Dermis microvascular lymphatic vessel endothelial cell (primary cell): ENCODE measurements at regions not wholly inside any gene's neighbourhood (a gene's known extent, or its start where the extent isn't known, plus 50 kb on each side); places are given as distances from the start of the nearest gene placed in this dataset.
"Not testable (repeated sequence)": the region's sequence is repeated elsewhere in the genome, so short reads cannot be mapped to it uniquely, and the experiment has no call there.

Source experiments
- DNase-seq, 2 donors: peaks; one replicate each; pipeline versions ENCODE4 v3.0.0 to v3.0.0-alpha.2; 2010; ENCODE audit warnings: low read depth in 2 of 2

DNA sequence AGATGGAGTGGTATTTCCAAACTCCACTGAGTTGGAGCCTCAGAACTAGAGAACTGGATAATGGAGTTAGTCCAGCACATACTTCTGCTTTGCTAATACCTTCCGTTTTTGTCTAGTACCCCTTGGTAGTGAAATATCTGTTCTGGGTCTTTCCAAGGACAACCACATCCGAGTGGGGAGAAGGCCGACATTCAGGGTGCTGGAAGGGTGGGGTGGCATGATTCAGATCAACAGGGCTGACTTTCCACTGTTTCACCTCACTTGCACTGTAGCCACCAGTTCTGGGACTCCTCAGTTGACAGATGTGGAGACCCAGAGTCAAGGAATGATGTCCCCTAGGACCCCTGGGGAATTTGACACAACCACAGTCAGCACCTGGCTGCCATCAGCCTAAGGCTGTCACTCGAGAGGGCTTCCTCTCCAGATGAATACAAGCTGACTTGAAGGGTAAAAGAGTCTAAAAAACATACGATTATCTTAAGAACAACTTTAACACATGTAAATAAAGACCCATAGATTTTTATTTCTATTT lies 84.8 kb upstream of the HNF1B start:
- no peak for DNase-seq

- DNase-seq, result peak in 1 of 2 donors; percentile 52
Measured at GRCh38 chr17:37828651-37829124, 83.8 kb upstream of the HNF1B start.

- DNase-seq, result no peak
Measured at GRCh38 chr17:37827905-37828650, 83.2 kb upstream of the HNF1B start.

DNA sequence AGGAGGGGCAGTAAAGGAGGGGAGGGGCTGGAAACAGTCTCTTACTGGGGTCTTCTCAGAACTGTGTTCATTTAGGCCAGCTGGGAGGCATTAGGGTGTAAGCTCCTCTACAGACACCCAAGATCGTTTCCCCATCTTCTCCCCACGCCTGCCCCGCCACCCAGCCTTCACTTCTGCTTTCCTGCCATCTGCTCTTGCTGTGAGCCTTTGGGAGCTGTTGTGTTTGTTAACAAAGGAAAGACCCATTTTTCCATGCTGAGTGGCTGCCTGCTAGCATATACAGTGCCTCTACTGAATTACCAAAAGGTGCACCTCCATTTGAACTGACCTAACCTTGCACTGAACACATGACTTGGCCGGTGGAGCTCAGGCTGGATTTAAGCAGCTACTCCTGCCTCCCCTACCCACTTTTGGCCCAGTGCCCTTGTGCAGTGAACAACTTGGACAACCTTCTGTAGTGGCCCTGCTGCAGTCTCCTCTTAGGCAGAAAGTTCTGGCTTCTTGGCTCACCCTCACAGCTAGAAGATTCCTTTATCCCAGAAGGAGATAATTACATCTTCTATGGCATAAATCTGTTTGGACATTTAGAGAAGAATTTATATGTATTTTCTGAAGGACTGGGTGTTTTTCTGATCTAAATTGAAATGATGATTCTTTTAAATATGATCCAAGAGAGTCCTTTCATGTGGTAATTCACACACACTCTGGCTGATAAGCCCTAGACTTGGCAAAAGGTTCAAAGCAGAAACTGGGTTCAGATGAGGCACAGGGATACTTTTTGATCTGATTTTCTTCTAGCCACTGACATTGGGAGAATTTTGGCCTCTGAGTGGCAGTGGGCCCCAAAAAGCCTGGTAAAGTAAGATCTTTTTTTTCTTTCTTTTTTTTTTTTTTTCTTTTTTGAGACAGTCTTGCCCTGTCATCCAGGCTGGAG lies 81.9 kb upstream of the HNF1B start:
- no peak for DNase-seq

DNA sequence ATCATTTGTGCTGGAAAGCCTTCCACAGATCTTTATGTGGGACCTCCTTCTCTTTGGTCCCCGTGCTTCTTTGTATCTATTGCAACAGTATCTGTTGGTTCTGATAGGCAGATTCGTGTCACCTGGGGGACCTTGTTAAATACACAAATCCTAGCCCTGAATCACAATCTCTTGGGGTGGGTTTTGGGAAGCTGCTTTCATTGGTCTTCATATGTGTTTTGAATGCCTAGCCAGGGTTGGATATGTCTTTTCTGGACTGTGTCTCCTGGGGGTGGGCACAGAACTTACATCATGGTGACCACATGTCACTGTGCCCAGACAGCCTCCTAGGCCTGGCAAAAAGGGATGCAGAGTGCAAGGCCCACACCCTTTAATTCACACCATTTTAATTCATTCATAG lies 81.0 kb upstream of the HNF1B start:
- no peak for DNase-seq

DNA sequence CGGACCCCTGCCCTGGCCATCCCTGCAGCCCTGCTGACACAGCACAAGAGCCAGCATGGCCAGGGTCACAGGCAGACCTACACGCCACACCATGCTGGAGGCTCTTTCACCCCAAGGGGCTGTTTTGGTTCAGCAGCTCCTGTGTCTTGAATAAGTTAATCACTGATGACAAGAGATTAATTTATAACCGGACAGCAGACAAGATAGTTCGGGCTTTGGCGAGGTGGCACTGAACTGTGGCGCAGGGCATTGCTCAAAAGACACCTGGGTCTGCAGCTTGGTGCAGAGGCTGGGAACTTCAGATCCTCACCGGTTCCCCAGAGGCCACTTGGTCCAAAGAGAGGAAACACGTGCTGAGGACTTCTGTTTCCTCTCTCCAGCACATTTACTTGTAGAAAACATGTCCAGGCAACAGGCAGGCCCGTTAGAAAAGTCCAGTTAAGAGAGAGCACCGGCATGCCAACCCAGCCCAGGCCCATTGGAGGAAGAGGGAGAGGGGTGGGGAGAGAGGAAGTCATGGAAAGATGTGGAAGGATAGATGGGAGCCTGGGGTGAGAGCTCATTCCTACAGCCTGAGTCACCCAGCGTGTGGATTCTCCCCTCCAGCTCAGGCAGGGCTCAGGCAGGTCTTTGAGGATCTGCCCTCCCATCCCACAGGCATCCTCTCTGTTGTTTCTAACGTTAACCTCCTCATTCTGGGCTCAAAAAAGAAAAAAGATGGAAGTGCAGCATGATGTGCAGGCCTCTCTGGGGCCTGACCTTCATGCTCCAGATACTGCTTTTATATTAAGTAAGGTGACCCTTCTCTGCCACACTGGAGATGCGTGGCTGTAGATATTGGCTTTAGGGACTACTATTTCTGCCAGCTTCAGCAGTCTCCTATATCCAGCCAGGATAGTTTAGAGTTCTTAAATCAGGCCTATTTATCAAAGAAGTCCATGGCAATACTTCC lies 80.0 kb upstream of the HNF1B start:
- DNase-seq, result peak in 1 of 2 donors; percentile 86

GRCh38 chr17:37823996-37824395 lies 79.1 kb upstream of the HNF1B start:
- DNase-seq, result no peak

GRCh38 chr17:37820995-37821713 lies 76.3 kb upstream of the HNF1B start:
- DNase-seq, result no peak

GRCh38 chr17:37820313-37820994 lies 75.6 kb upstream of the HNF1B start:
- DNase-seq, result no peak

GRCh38 chr17:37818689-37819088 lies 73.8 kb upstream of the HNF1B start:
- DNase-seq, result no peak

DNA sequence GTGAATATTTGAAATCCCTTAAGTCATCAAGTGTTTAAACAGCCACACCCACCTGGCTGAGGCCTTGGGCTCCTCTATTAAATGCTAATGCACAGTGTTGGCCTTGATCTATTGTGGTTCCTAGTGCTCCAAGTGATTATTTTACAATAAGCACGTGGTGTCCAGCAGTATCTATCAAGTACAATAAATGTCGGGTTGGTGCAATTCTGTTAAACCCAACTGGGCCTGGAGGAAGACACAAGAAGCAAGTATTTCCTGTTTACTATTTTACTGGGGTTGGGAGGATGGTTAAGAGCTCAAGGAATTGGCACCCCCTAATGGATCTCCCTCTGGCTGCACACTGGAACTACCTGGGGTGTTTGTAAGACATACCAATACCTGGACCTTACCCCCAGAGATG lies 72.1 kb upstream of the HNF1B start:
- no peak for DNase-seq

- DNase-seq, result no peak
Measured at GRCh38 chr17:37815536-37815935, 70.7 kb upstream of the HNF1B start.

GRCh38 chr17:37813751-37814150 lies 68.9 kb upstream of the HNF1B start:
- peak in 1 of 2 donors; percentile 14 for DNase-seq

DNA sequence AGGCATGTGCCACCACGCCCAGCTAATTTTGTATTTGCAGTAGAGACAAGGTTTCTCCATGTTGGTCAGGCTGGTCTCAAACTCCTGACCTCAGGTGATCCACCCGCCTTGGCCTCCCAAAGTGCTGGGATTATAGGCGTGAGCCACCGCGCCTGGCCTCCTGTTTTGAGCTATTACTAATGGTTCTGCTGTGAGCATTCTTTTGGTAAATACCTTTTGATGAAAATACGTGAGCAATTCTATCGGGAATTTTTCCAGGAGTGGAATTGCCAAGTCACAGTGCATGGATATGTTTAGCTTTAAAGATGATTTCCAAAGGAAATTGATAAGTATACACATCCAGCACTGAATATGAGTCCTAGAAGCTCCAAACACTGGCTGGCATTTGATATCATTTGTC lies 64.0 kb upstream of the HNF1B start:
- DNase-seq, result not testable (repeated sequence)

DNA sequence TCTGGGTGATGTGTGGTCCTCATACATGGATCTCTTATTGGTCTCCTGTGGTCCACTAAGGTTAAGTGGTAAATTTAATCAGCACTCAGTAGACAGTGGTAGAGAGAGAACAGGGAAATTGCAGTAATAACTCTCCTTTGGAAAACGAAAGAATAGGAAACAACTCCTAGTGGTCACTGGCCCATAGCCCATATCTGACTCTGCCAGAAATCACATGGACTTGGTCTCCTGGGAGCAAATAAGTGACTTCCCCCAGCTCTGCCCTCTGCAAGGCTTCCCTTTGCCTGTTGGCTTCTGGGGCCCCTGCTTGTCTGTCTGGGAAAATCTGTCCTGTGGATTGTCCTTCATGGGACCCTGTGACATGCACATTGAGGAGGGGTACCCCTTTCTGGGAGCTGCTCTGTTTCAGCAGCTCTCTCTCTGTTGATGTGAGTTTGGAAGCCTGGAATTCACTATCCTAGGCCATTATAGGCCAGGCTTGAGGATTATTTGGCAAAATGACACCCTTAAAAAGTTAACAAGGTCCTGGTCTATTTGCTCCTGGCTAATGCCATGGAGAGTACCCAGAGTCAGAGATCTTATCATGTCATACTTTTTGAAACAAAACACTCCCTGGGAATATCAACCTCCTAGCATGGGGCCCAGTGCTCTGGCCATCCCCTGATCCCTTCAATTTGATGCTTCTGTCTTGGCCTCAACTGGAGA lies 58.0 kb upstream of the HNF1B start:
- DNase-seq, result peak; percentile 14 to 15

DNA sequence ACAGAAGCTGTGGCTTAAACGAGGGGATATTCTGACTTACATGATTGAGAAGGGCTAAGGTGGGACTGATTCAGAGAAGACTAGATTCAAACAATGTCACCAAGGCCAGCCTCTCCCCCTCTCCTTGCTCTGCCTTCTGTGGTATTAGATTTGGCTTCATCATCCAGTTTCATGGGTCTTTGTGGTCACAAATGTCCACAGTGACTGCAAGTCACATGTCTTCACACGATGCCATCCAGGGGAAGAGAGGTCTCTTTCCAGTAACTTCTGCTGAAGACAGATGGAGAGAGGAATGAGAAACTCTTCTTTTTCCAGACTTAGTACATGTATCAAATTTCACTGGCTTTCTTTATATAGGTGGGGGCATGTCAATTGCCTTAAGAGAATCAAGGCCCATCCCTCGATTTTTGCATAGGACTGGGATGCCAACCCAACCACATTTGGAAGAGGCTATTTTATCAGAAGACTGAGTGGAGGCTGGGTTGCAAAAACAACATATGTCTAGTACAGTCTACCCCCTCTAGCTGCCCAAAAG lies 57.3 kb upstream of the HNF1B start:
- DNase-seq, result no peak

DNA sequence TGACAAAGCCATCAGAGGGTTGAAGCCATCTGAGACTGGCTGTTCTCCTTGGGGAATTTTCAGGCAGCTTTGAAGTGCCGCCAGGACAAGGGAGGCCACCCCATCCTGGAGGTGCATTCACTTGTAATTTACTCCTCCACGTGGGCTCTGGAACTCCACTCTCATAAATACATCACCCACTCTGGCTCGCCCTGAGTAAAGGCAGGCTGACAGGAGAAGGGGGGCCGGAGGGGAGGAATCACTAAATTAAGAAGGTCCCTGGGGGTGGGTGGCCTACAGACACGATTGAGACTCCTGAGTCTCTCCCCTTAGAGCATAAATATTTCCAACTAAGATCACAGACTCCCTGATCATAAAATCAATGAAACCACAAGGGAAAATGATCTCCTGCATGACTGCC lies 56.3 kb upstream of the HNF1B start:
- no peak for DNase-seq

DNA sequence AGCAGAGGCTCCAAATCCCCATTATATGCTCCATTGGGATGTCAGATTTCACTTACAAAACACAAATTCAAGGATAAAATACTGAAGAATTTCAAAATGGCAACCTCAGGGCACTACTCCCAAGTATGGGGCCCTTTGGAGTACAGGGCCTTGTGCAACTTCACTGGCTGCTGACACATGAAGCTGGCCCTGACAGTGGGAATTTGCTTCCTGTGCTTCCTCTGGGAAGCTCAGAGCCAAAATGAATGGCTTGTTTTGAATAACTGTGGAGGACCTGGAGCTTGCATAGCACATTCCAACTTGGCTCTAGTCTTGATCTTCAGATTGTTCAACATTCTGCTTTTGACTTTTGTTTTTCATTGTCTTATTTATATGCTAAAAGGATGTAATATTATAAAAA lies 52.3 kb upstream of the HNF1B start:
- DNase-seq, result peak in 1 of 2 donors; percentile 14

GRCh38 chr17:37796076-37796475 lies 51.2 kb upstream of the HNF1B start:
- DNase-seq, result no peak
